ENCODE measurements at regions not wholly inside any gene's neighbourhood (a gene's known extent, or its start where the extent isn't known, plus 50 kb on each side); places are given as distances from the start of the nearest gene placed in this dataset.

DNA sequence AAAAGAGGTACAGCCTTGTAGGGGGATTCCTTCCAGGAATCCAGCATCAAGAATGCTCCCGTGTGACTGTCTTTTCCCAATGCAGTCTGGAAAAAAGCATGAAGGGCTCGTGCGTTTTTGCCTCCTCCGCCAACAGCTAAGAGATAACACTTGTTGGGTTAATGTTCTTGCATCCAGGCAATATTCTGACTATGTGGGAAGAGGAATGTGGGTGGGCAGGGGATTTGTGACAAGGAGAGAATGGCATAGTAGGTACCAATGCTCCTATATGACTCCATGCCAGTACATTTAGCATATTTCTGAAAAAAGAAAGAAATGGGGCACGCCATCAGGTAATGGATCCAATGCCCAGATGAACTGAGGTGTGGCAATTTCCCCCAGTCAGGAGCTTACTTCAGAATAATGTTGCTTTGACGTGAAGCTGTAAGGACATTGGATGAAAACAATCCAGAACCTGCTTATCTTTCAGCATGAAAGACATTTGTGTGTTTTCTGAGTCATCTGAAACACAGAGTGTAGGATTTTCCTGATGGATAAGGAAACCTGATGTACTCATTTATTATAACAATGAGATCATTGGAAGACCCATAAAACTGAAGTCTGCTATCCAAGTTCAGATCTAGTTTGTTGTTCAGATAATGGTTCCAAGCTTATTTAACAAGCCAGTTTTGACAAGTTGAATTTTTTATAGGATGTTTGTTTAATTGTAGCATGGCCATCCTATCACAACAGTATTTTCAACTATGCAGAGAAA is 105.5 kb downstream of the LYPLAL1 start:
- TF ChIP-seq POLR2A (IDR thresholded peaks at IDR 0.05; ENCODE audit: low read depth, low read length) (no peak), POLR2AphosphoS5 (IDR thresholded peaks at IDR 0.05; ENCODE audit: low read depth, low read length) (no peak), PAX5 (IDR thresholded peaks at IDR 0.05; ENCODE audit: insufficient read depth, low read length, severe bottlenecking) (no peak)
